Loucy (cell line): ENCODE measurements at regions not wholly inside any gene's neighbourhood (a gene's known extent, or its start where the extent isn't known, plus 50 kb on each side); places are given as distances from the start of the nearest gene placed in this dataset.

Experiments
- H2AFZ ChIP-seq: fragments of 200-600 bp; sonication (generic); 2 replicates; pipeline ENCODE4 v1.6.0; 2016; ENCODE audit warnings: antibody characterized with exemption, mild to moderate bottlenecking, low read length, moderate library complexity
- H3F3A ChIP-seq: fragments of 200-600 bp; 2 replicates; pipeline ENCODE4 v1.6.0; 2016; ENCODE audit warnings: antibody characterized with exemption, low read depth, mild to moderate bottlenecking
- H3K27me3 ChIP-seq: fragments of 200-600 bp; sonication (generic); 2 replicates; pipeline ENCODE4 v1.6.1; 2014; ENCODE audit warnings: low read length, mild to moderate bottlenecking; ENCODE audit not compliant: insufficient read depth, poor library complexity, severe bottlenecking
- H3K36me3 ChIP-seq: fragments of 200-600 bp; sonication (generic); 2 replicates; pipeline ENCODE4 v1.6.1; 2016; ENCODE audit warnings: low read length; ENCODE audit not compliant: insufficient read depth
- H3K4me1 ChIP-seq: fragments of 200-600 bp; sonication (generic); 2 replicates; pipeline ENCODE4 v1.5.1; 2014; ENCODE audit warnings: low read length, mild to moderate bottlenecking; ENCODE audit not compliant: insufficient read depth, poor library complexity, severe bottlenecking
- H3K4me2 ChIP-seq: fragments of 200-600 bp; sonication (generic); 2 replicates; pipeline ENCODE4 v1.6.0; 2014; ENCODE audit warnings: antibody characterized with exemption, low read length, low read depth, mild to moderate bottlenecking; ENCODE audit not compliant: poor library complexity, severe bottlenecking
- H3K4me3 ChIP-seq: fragments of 200-600 bp; sonication (generic); 2 replicates; pipeline ENCODE4 v1.5.1; 2014; ENCODE audit warnings: low read length, mild to moderate bottlenecking, mixed read lengths; ENCODE audit not compliant: poor library complexity, severe bottlenecking
- H3K79me2 ChIP-seq: fragments of 200-600 bp; sonication (generic); 2 replicates; pipeline ENCODE4 v1.6.1; 2014; ENCODE audit warnings: low read length; ENCODE audit not compliant: insufficient read depth
- H3K9ac ChIP-seq: fragments of 200-600 bp; sonication (generic); 2 replicates; pipeline ENCODE4 v1.6.0; 2014; ENCODE audit warnings: mild to moderate bottlenecking, low read depth, low read length, moderate library complexity; ENCODE audit not compliant: poor library complexity, severe bottlenecking
- H3K9me2 ChIP-seq: fragments of 200-600 bp; sonication (generic); replicated peaks from 2 replicates; pipeline ENCODE4 v1.6.1; 2016; ENCODE audit warnings: low read depth, low read length, mixed read lengths
- H3K9me3 ChIP-seq: fragments of 200-600 bp; sonication (generic); 2 replicates; pipeline ENCODE4 v1.6.1; 2014; ENCODE audit warnings: mild to moderate bottlenecking, antibody characterized with exemption, low read length, low read depth; ENCODE audit not compliant: insufficient read depth
- H4K20me1 ChIP-seq: fragments of 200-600 bp; sonication (generic); 2 replicates; pipeline ENCODE4 v1.6.0; 2014; ENCODE audit warnings: antibody characterized with exemption, low read length, mild to moderate bottlenecking; ENCODE audit not compliant: insufficient read depth, poor library complexity, severe bottlenecking
- CTCF ChIP-seq: fragments of 200-600 bp; sonication (generic); conservative IDR thresholded peaks from 2 replicates; pipeline ENCODE4 v1.5.1; 2014; ENCODE audit warnings: mild to moderate bottlenecking, antibody characterized with exemption, low read length
- EZH2phosphoT487 ChIP-seq: fragments of 200-600 bp; IDR thresholded peaks from 2 replicates; pipeline ENCODE4 v1.6.1; 2018; ENCODE audit warnings: antibody characterized with exemption, mild to moderate bottlenecking, moderate library complexity, borderline replicate concordance

GRCh38 chr10:78148961-78149612 is 115.4 kb downstream of the RPS24 start:
- no peak overlapping the region for H3K9ac ChIP-seq
- no peak overlapping the region for H2AFZ ChIP-seq
- TF ChIP-seq CTCF (no peak), EZH2phosphoT487 (no peak)

GRCh38 chr10:78150756-78151155 is 117.1 kb downstream of the RPS24 start:
- H3K79me2 ChIP-seq = no peaks in the 10 kb centered on the region
- no peaks in the 10 kb centered on the region for H3K27me3 ChIP-seq
- H3K9me2 ChIP-seq = no peaks in the 10 kb centered on the region
- H2AFZ ChIP-seq = no peak overlapping the region
- no peaks in the 10 kb centered on the region for H3K4me1 ChIP-seq
- TF ChIP-seq EZH2phosphoT487 (no peak), CTCF (no peak)
- no peaks in the 10 kb centered on the region for H3K36me3 ChIP-seq
- H3K9ac ChIP-seq = no peak overlapping the region
- H3F3A ChIP-seq = no peaks in the 10 kb centered on the region
- no peak overlapping the region for H3K4me3 ChIP-seq
- H3K9me3 ChIP-seq = no peaks in the 10 kb centered on the region
- no peak overlapping the region for H3K4me2 ChIP-seq
- H4K20me1 ChIP-seq = no peaks in the 10 kb centered on the region

More at GRCh38 chr10:78148961-78149612, 115.4 kb downstream of the RPS24 start:
- H3K9me3 ChIP-seq = no peaks in the 10 kb centered on the region
- no peaks in the 10 kb centered on the region for H3F3A ChIP-seq
- no peaks in the 10 kb centered on the region for H3K27me3 ChIP-seq
- no peaks in the 10 kb centered on the region for H3K36me3 ChIP-seq
- H3K79me2 ChIP-seq = no peaks in the 10 kb centered on the region
- H3K4me1 ChIP-seq = no peaks in the 10 kb centered on the region
- no peak overlapping the region for H3K4me2 ChIP-seq
- no peaks in the 10 kb centered on the region for H4K20me1 ChIP-seq
- H3K9me2 ChIP-seq = no peaks in the 10 kb centered on the region
- no peak overlapping the region for H3K4me3 ChIP-seq

GRCh38 chr10:78155722-78156121 is 122.1 kb downstream of the RPS24 start:
- no peak for TF ChIP-seq EZH2phosphoT487
- TF ChIP-seq CTCF = peak; percentile 55
- Histone ChIP-seq H3K9ac (no peak overlapping the region), H3K27me3 (no peaks in the 10 kb centered on the region)

More at GRCh38 chr10:78155722-78156121, 122.1 kb downstream of the RPS24 start:
- Histone ChIP-seq H3F3A (no peaks in the 10 kb centered on the region), H4K20me1 (no peaks in the 10 kb centered on the region), H3K4me3 (no peak overlapping the region), H3K9me2 (no peaks in the 10 kb centered on the region), H3K79me2 (no peaks in the 10 kb centered on the region), H3K4me2 (no peak overlapping the region), H3K9me3 (no peaks in the 10 kb centered on the region), H3K36me3 (no peaks in the 10 kb centered on the region), H2AFZ (no peak overlapping the region), H3K4me1 (no peaks in the 10 kb centered on the region)
